ENCODE measurements at regions not wholly inside any gene's neighbourhood (a gene's known extent, or its start where the extent isn't known, plus 50 kb on each side); places are given as distances from the start of the nearest gene placed in this dataset.

DNA sequence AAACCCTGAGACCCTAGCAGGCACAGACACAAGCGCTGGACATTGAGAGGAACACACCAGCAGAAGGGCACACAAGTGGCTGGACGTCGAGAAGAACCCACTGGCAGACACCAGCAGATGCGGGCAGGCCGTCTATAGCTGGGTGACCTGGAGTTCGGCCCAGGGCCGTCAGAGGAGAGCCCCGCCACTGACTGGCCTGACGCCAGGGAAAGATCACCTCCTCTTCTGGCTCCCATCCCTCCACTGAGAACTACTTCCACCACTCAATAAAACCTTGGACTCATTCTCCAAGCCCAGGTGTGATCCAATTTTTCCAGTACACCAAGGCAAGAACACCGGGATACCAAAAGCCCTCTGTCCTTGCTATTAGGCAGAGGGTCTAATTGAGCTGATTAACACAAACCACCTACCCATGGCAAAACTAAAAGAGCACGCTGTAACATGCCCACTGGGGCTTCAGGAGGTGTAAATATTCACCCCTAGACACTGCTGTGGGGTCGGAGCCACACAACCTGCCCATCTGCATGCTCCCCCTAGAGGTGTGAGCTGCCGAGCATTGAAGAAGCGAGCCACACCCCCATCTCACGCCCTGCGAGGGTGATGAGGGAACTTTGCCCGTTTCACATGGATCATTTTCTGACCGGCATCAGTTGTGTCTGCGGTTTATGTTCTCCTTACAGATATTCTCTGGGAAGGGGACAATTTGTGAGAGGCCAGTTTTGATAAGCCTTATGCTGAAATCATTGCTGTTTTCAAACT lies 104.8 kb downstream of the HLX start:
- no peak for DNase-seq

DNA sequence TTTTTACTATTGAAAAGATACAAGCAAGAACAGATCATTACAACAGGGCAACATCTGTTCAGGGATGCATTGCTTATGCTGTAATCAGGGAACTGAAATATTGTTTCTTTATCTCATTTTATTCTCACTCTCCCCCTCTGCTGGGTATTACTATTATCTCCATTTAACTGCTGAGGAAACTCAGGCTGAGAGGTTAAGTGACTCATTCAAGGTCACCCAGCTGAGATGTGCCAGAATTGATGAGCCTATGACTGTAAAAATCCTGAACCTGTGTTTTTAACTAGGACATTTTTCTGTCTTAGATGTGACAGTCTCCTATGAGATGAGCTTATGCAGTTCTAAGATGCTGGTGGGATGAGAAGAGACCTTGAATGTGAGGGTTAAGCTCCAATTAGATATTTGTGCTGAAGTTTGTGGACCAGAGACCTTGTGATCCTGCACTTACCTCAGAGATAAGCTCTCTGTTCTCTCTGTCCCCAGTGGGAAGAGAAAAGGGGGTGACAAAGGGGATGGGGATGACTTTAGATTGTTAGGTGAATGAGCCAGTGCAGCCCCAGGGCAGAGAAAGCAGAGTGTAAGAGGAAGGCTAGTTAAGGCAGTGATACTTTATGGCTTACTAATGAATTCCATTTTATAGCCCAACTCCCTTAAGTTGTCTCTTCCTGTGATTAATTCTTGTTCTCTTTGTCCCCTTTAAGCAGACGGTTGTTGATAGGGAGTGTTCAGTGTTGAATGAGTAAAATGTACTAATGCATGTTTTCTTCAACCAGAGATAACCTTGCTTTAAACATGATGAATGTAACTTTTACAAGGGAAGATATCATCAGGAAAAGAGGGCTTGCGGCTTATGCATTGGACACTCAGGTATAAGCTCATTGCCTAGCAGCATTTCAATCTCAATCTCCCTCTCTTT lies 111.4 kb downstream of the HLX start:
- no peak for DNase-seq

DNA sequence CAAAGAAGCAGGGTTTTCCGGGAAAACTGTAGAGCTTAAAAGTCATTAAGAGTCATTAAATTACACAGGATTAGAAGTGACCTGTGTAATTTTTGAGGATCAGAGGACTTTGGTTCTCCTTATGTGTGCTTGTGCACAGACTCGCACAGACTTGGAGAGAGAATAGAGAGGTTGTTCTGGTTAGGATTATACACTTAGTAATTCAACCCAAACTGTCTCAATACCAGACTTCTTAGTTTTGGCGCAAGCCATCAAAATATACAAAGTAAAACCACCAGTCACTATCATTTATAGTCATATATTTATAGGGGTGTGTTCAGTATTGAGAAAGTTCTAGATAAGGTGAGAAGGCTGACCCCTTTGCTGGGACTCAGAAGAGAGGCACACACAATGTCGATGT lies 112.3 kb downstream of the HLX start:
- no peak for DNase-seq

DNA sequence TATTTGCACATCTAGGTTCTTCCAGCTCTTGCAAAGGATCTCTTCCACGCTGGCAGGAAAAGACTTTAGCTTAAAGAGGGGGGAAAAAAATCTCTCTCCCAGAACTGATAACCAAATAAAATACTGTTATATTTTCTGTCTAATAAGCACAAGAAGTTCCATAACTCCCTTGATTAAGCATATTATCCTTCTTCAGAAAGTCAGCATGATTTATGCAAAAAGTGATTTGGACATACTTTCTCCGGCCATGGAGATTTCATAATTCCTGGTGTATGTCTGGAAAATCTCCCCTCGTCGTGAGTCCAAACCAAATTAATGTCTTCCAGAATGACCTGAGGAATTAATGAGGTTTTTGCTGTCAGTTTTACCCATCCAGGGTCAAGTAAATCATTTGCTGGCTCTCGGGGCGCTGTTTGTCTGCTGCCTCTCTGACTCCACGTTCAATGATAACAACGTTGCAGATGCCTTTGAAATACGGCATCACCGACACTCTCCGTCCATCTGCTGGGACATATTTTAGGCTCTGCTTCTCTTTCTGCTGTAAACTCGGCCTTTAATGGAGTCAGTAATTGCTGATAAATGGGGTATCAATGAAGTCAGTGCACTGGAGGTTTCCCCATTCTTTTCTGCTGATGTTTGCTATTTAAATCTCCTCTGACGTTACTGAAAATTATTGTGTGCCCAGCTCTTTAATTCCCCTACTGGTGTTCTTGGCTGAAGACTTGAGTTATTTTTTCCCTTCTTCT lies 112.9 kb downstream of the HLX start:
- DNase-seq, result no peak

DNA sequence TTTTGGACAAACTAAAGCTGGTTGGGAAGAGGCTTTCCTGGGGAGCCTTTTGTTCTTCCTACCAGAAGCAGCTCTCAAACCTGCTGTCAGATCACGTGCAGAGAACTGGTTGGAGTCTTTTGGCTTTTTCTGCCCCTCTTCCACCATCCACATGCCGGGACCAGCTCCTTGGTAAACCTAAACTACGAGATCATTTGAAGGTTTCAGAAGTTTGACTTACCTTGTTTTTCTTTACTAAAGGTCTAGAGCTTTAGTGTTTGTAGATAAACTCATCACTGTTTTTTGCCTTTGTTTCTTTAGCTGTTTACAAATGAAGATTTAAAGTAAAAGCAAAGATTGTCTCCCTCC lies 113.4 kb downstream of the HLX start:
- no peak for DNase-seq

DNA sequence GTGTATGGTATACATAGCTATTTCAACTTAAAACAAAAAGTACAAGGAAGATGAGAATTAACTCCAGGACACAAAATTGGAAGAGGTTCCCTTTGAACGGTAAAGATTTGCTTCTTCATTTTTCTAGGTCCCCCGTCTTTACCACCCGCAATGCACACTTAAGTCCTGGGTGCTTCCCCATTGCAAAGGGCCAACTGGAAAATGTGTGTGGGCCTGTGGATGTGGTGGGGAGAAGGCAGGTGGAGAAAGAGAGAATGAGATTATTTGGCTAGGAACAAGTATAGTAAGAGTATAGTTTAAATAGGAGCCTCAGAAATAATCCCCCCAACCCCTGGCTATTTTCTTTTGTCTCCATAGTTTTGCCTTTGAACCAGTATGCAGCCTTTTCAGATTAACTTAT lies 115.4 kb downstream of the HLX start:
- DNase-seq, result no peak

DNA sequence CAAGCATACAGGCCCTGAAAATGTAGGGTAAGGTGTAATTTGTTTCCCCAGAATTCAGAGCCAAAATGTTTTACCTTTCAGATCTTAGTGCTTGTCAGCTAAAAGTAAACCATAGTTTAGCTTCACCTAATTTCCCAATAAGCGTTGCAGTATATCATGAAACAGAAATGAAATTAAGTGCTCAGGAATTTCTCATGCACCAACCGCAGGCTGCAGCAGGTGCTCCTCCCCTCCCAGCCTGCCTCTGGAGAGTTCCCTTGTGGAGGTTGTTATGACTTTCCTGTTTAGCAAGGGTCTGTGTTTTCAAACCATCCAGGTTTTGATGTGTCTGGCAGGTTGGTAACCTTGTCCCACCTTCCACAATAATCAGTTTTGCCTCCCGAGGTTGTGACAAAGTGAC lies 118.5 kb downstream of the HLX start:
- DNase-seq, result no peak

DNA sequence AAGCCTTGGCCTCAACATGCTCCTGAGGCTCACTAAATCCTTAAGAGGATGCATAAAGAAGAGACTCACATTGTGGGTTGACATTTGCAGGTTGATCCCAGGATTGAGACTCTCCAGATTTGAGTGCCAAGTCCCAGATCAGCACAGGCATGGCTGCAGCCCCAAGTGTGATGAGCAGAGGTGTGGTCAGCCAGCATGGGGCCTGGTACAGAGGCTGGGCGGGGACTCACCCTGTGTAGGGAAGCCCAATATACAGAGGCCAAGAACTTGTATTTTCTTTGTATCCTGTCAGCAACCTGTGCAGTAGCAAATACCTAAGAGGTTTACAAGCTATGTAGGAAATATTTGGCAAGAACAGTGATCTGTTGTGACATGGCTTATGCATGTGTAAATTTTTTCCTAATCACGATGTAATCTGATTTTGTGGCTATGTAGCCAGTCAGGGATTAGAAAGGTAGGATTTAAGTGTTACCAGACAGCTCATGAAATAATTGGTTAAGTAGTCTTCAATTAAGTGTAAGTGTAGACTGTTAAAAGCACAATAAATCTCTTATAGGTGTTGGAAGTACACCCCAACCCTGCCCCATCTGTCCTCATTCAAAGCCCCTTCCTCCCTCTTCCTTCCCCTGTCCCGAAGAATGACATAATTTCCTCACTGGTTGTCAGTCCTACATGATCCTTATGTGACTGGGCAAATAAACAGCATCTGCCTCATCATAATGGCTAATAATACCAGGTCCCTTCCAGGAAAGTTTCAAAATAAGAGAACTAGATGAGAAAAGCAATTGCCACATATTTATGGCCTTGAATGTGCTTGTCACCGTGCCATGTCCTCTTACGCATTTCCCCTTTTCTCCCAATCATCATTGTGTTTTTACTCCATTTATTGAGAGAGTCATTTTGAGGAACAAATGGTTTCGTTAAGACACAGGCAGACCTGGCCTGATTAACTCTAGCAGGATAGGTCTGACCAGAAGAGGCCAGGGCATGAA lies 120.9 kb downstream of the HLX start:
- no peak for DNase-seq

DNA sequence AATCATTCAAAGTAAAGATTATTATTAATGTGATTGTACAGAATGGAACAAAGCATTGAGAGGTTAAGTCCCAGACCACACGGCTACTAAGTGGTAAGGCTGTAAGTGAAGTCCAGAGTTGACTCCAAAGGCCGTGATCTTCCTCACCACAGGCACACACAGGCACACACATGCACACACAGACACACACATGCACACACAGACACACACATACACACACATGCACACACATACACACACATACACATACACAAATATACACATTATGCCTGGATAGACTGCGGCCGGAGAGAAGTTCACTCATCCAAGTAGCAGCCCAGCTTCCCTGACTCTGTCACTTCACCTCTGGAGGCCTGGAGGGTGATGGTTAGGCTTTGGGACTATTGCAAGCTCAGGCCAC lies 121.9 kb downstream of the HLX start:
- DNase-seq, result no peak

DNA sequence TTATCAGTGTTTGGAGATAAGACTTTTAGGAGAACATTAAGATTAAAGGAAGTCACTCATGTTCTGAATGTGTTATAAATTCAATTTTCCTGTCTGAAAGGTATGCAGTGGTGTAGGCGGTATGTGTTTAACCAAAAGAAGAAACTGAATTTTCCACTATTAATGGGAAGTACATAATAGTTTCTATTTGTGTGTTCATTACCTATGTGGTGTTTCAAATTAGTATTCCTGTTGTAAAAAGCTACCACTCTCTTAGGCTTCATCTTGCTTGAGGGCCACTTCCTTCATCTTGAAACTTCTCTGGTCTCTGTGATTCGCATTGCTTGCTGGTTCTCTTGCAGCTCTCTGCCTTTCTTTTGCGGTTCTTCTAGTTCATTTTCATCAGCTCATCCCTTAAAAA lies 123.4 kb downstream of the HLX start:
- no peak for DNase-seq

DNA sequence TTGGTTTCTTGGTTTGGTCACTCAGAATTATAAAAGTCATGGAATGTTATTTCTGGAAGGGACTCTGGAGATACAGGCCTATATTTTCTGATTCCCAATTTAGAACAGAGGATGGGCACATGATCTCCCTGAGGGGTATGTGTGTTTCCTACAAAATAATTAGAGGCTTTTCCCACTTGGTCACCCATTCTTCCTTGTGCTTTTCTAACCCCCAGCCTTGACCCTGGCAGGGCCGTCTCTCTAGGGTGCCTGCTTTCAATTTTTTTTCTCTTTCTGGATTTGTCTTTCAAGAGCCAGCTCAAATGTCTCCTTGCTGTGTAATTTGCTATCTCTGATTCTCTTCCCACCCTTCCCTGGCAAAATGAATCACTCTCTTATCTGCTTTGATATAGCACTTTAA lies 131.9 kb downstream of the HLX start:
- DNase-seq, result no peak

DNA sequence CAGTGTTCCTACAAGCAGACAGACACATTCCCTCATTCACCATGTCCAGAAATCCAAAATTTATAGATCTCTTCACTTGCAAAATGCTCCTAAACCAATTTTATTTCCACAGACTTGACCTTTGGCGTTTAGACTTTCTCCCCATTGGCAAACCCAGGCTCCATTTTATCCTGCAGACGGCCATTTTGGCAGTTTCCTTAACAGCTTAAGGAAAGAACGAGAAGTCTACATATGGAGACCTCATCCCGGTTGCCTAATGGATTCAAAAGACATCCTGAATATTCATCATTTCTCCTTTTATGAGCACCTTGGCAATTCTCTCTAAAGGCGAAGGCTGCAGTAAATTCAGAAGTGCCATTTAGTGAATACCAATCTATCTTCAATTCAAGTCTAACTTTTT lies 132.9 kb downstream of the HLX start:
- no peak for DNase-seq

DNA sequence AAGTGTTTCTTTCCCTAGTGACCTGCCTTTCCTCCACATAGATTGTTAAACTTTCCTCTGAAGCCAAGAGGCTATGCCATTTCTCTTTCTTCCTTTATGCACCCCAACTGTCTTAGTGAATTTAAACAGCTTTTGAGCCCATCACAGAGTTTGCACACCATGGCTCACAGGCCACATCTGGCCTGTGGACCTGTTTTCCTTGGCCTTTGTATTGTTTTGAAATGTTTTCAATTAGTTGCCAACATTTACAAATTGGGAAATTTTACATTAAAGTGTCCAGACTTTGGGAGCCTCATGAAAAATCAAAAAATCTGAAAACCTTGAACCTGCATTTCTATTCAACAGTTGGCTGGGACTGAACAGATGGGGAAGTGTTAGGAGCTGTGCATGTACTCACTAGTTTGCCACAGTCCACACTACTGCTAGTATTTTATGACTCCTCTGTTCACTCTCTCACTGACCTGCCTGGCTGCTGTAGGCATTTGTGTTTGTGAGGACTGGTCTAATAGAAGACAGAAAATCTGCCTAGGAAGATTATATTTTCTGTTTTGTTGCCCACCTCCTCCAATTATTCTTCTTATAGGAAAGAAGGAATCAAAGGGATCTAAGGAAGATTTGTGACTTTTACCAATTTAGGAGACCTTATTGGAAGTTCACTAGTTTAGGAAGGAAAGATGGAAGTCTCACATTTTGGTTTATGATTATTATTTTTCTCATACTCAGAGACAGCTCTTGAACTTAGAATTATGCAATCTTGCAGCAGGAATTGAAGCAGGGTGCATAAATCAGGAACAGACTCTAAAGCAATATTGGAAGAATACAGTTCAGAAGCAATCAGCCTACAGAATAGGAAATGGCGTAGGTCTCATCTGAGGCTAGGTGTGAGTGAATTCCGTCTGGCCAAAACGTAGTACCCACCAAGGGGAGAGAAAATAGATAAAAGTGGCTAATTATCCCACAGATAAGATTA lies 134.7 kb downstream of the HLX start:
- DNase-seq, result no peak

DNA sequence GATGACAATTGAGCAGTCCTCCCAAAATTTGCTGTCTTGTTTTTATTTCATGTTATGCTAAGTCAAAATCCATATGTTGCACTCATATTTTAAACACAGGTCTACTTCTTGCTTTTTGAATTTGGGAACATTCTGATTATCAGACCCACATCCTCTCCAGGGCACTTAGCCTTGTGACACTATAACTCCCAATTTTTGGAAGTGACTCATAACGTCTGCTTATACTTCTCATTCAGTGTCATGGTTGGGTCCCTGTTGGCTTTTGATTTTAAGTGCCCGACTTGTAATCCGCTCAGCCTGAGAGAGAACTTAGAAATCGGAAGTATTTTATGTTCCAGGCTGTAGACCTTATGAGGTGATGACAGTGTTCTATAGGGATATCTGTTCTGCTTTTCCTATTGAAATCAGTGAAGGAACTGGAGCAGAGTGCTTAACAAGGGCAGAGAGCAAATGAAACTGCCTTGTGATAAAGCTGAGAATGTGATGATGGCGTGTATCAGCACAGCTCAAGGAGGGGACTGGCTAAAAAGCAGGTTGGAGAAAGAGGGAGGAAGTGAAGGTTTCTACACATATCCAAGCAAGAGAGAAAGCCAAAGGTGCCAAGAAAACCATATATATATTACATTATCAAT lies 136.0 kb downstream of the HLX start:
- DNase-seq, result no peak

DNA sequence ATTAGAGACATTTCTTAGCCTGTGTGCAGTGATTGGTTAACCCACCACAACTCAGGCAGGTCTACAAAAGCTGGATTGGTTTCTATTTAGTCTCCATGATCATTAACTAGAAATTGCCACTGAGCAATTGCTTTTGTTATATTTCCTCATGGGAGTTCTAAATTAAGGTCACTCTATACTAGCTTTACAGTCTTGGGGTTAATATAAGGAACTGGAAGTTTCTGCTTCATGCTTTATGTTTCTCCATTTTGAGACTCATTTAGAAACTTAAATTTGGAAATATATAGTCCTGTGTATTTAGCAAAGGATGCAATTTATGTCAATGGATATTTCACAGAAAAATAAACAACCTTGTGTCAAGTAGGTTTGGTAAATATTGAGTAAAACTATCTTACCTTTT lies 137.5 kb downstream of the HLX start:
- DNase-seq, result no peak

DNA sequence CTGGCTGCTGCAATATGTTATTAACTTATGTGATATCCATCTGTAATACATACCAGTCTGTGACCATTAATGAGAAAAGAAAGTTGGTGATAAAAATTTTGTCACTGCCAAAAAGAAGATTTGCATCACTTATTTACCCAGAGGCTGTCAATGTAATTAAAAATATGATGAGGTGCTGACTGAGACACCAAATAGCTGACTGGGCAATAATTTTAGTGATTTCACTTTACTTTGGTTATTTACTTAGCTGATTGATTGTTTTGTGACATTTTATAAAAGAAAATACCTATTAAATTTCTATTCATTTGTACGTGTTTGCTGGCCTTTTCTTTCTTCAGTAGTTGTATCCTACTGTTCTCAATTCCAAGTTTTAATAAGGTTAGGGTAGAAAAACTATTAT lies 139.2 kb downstream of the HLX start:
- no peak for DNase-seq

DNA sequence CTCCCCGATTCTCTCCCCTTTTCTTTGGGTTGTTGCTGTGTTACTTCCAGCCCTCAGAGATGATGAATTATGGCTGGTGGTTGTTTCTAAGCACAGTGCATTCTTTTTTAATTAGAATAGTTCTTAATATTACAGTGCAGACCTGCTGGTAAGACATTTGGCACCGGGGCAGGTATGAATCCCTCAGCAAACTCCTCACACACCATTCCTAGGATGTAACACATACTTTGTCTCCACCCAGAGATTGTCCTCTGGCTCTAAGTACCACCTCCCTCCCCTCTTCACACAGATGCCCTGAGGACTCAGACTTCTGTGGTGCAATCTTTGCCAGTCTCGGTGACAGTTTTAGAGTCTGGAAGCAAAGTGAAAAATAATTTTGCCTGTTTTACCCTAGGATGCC lies 143.1 kb downstream of the HLX start:
- no peak for DNase-seq

DNA sequence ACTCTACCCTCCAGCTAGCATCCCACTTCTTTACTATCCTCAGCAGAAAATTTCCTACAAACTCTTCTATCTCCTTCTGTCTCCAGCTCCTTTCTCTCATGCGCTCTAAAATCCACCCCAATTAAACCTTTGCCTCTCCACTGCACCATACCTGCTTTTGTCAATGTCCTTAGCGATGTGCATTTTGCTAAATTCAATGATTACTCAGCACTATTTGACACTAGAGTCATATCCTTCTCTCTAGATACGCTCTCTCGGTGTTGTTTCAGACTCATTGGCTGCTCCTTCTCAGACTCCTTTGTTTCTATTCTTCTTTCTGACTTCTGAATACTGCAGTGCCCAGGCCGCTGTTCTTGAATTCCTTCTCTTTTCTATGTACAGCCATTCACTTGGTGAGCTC lies 144.2 kb downstream of the HLX start:
- no peak for DNase-seq

DNA sequence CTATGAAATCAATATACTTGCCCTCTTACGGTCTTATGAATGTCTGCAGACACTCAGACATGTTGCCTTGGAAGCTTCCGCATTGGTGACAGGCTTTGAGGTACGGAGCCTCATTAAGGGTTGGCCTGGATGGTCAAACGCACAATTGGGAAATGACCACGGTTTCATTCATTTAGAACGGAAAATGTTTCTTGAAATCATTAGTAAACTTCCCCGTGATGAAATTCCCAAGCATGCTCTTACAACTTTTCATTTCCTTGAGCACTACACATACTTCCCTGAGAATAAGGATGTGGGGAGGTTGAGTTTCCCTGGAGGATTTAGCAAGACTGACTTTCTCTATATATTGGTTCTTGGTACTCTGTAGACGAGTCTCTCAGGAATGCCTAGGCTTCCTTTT lies 146.3 kb downstream of the HLX start:
- DNase-seq, result no peak

DNA sequence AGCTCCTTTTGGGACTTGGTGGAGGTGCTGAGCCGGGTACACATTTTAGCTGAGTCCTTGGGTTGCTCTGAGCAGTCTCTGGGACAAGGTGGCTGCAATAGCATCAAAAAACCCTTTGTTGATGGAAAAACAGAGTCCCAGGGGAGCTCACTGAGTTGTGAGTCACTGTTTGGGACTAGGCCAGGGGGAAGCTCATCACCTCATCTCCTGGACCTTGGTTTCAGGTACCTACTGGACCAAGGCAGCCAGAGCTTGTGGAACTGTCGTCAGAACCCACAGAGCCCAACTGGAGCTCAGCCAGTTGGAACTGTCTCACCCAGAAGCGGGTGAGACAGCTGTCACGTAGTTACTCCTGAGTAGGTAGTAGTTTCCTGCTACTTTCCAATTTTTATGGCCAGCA lies 146.7 kb downstream of the HLX start:
- DNase-seq, result no peak
